GM18858 (cell line): ENCODE measurements at regions not wholly inside any gene's neighbourhood (a gene's known extent, or its start where the extent isn't known, plus 50 kb on each side); places are given as distances from the start of the nearest gene placed in this dataset.

Experiments
- ATAC-seq: cut with Tn5 transposase; IDR thresholded peaks from one replicate; pipeline ENCODE4 v1.9.1; 2021; ENCODE audit not compliant: unreplicated experiment

GRCh38 chr6:14423955-14424354 lies 306.4 kb downstream of the CD83 start:
- no peak for ATAC-seq

- ATAC-seq: no peak
Observed at GRCh38 chr6:14425805-14426204, 308.2 kb downstream of the CD83 start.

GRCh38 chr6:14426281-14426680 lies 308.7 kb downstream of the CD83 start:
- ATAC-seq: no peak

GRCh38 chr6:14428269-14428668 lies 310.7 kb downstream of the CD83 start:
- no peak for ATAC-seq

- ATAC-seq: no peak
Observed at GRCh38 chr6:14429396-14429795, 311.8 kb downstream of the CD83 start.

GRCh38 chr6:14430218-14430617 lies 312.6 kb downstream of the CD83 start:
- ATAC-seq: no peak

- no peak for ATAC-seq
Observed at GRCh38 chr6:14431385-14432330, 314.1 kb downstream of the CD83 start.

GRCh38 chr6:14434916-14435690 lies 317.5 kb downstream of the CD83 start:
- ATAC-seq: no peak

GRCh38 chr6:14436592-14437132 lies 319.1 kb downstream of the CD83 start:
- ATAC-seq: no peak

- ATAC-seq: no peak
Observed at GRCh38 chr6:14439419-14439818, 321.8 kb downstream of the CD83 start.

- no peak for ATAC-seq
Observed at GRCh38 chr6:14440215-14440910, 322.8 kb downstream of the CD83 start.

GRCh38 chr6:14440940-14441781 lies 323.6 kb downstream of the CD83 start:
- no peak for ATAC-seq

GRCh38 chr6:14442242-14442641 lies 324.7 kb downstream of the CD83 start:
- ATAC-seq: no peak

- no peak for ATAC-seq
Observed at GRCh38 chr6:14443629-14444268, 326.2 kb downstream of the CD83 start.

GRCh38 chr6:14444295-14444972 lies 326.9 kb downstream of the CD83 start:
- ATAC-seq: no peak

- no peak for ATAC-seq
Observed at GRCh38 chr6:14447240-14447639, 329.7 kb downstream of the CD83 start.

GRCh38 chr6:14448246-14448645 lies 330.7 kb downstream of the CD83 start:
- no peak for ATAC-seq

- ATAC-seq: no peak
Observed at GRCh38 chr6:14450133-14450504, 332.5 kb downstream of the CD83 start.

GRCh38 chr6:14450578-14450977 lies 333.0 kb downstream of the CD83 start:
- no peak for ATAC-seq
